Astrocyte (in vitro differentiated cells and primary cell): ENCODE measurements at regions not wholly inside any gene's neighbourhood (a gene's known extent, or its start where the extent isn't known, plus 50 kb on each side); places are given as distances from the start of the nearest gene placed in this dataset.

Experiments
- DNase-seq: peaks from one replicate; pipeline ENCODE4 v3.0.0-alpha.2; 2010; ENCODE audit warnings: low read depth
- FAIRE-seq: peaks from 2 replicates; lab custom pipeline; 2011; peaks lifted over from hg19 to GRCh38; lab: Jason Lieb, UNC
- H2AFZ ChIP-seq: 2 replicates; pipeline ENCODE4 v1.6.0; 2012; ENCODE audit warnings: low read depth, low read length, inconsistent platforms
- H3K27ac ChIP-seq: 2 replicates; pipeline ENCODE4 v1.5.1; 2011; ENCODE audit warnings: low read depth, low read length, inconsistent platforms
- H3K27me3 ChIP-seq: 2 replicates; pipeline ENCODE4 v1.6.0; 2011; ENCODE audit warnings: low read length, inconsistent platforms; ENCODE audit not compliant: insufficient read depth
- H3K36me3 ChIP-seq: 2 replicates; pipeline ENCODE4 v1.5.1; 2011; ENCODE audit warnings: low read length, inconsistent platforms; ENCODE audit not compliant: insufficient read depth
- H3K4me1 ChIP-seq: 2 replicates; pipeline ENCODE4 v1.5.1; 2011; ENCODE audit warnings: low read length, inconsistent platforms; ENCODE audit not compliant: insufficient read depth
- H3K4me2 ChIP-seq: 2 replicates; pipeline ENCODE4 v1.6.0; 2012; ENCODE audit warnings: low read length, inconsistent platforms
- H3K4me3 ChIP-seq: 2 replicates; pipeline ENCODE4 v1.5.1; 2011; ENCODE audit warnings: low read depth, mild to moderate bottlenecking, low read length, inconsistent platforms; ENCODE audit not compliant: insufficient read depth
- H3K79me2 ChIP-seq: 2 replicates; pipeline ENCODE4 v1.6.0; 2012; ENCODE audit warnings: mild to moderate bottlenecking, low read length, inconsistent platforms; ENCODE audit not compliant: insufficient read depth
- H3K9ac ChIP-seq: 2 replicates; pipeline ENCODE4 v1.6.0; 2012; ENCODE audit warnings: mild to moderate bottlenecking, low read length, inconsistent platforms
- H3K9me3 ChIP-seq: 2 replicates; pipeline ENCODE4 v1.5.1; 2012; ENCODE audit warnings: low read depth, mild to moderate bottlenecking, low read length, inconsistent platforms; ENCODE audit not compliant: insufficient read depth
- H4K20me1 ChIP-seq: 2 replicates; pipeline ENCODE4 v1.6.0; 2012; ENCODE audit warnings: low read length, inconsistent platforms; ENCODE audit not compliant: insufficient read depth
- H3K27ac Mint-ChIP-seq: one replicate; pipeline ENCODE4 v1.8.0; 2021; ENCODE audit warnings: mild to moderate bottlenecking, mixed read lengths; ENCODE audit not compliant: unreplicated experiment
- H3K27me3 Mint-ChIP-seq: one replicate; pipeline ENCODE4 v1.8.0; 2021; ENCODE audit warnings: low read depth, mixed read lengths; ENCODE audit not compliant: unreplicated experiment
- H3K36me3 Mint-ChIP-seq: one replicate; pipeline ENCODE4 v1.8.0; 2021; ENCODE audit warnings: low read depth, mixed read lengths; ENCODE audit not compliant: unreplicated experiment
- H3K4me1 Mint-ChIP-seq: one replicate; pipeline ENCODE4 v1.8.0; 2021; ENCODE audit warnings: low read depth, mixed read lengths; ENCODE audit not compliant: unreplicated experiment
- H3K4me3 Mint-ChIP-seq: one replicate; pipeline ENCODE4 v1.8.0; 2021; ENCODE audit warnings: mild to moderate bottlenecking, moderate library complexity, mixed read lengths; ENCODE audit not compliant: unreplicated experiment
- H3K9me3 Mint-ChIP-seq: one replicate; pipeline ENCODE4 v1.8.0; 2021; ENCODE audit warnings: mild to moderate bottlenecking, mixed read lengths; ENCODE audit not compliant: unreplicated experiment
- EZH2 ChIP-seq: IDR thresholded peaks from 2 replicates; pipeline ENCODE4 v1.6.1; 2012; ENCODE audit warnings: mild to moderate bottlenecking, low read length, inconsistent platforms; ENCODE audit not compliant: insufficient read depth
- TF ChIP-seq, protein P1 (sequence below): IDR thresholded peaks from 2 replicates; pipeline ENCODE4 v1.5.1; 2011; ENCODE audit warnings: low read depth, mild to moderate bottlenecking, inconsistent platforms, low read length, moderate library complexity; ENCODE audit not compliant: insufficient read depth

DNA sequence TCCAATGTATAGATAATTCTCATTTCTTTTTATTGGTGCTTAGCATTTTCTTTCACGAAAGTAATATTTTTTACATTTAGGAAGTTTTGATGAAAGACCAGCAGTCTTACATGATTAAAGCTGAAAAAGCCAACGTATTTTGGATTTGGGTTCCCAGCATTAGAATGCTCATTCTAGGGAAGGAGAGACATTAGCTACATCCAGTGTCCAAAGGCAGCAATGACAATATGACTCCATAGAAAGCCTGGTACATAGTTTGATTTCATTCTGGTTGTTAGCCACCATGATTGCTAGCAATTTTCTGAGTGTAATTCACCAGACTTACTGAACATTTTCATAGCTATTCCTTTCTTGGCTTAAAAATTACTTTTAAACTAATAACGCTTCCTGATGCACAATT, 1397.5 kb downstream of the PCDH7 start:
- no peak overlapping the region for H2AFZ ChIP-seq
- FAIRE-seq = no peak

GRCh38 chr4:32119907-32120306, 1399.7 kb downstream of the PCDH7 start:
- Mint-ChIP-seq H3K27ac (no peak overlapping the region), H3K9me3 (no peaks in the 10 kb centered on the region), H3K27me3 (no peaks in the 10 kb centered on the region), H3K36me3 (no peaks in the 10 kb centered on the region), H3K4me1 (no peaks in the 10 kb centered on the region), H3K4me3 (no peak overlapping the region)
- TF ChIP-seq, protein P1, sequence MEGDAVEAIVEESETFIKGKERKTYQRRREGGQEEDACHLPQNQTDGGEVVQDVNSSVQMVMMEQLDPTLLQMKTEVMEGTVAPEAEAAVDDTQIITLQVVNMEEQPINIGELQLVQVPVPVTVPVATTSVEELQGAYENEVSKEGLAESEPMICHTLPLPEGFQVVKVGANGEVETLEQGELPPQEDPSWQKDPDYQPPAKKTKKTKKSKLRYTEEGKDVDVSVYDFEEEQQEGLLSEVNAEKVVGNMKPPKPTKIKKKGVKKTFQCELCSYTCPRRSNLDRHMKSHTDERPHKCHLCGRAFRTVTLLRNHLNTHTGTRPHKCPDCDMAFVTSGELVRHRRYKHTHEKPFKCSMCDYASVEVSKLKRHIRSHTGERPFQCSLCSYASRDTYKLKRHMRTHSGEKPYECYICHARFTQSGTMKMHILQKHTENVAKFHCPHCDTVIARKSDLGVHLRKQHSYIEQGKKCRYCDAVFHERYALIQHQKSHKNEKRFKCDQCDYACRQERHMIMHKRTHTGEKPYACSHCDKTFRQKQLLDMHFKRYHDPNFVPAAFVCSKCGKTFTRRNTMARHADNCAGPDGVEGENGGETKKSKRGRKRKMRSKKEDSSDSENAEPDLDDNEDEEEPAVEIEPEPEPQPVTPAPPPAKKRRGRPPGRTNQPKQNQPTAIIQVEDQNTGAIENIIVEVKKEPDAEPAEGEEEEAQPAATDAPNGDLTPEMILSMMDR = no peak
- TF ChIP-seq EZH2 = no peak
- Histone ChIP-seq H3K4me3 (no peak overlapping the region), H3K9ac (no peak overlapping the region), H3K27me3 (no peaks in the 10 kb centered on the region), H3K36me3 (no peaks in the 10 kb centered on the region), H3K4me1 (no peaks in the 10 kb centered on the region), H3K27ac (no peak overlapping the region), H3K4me2 (no peak overlapping the region), H4K20me1 (no peaks in the 10 kb centered on the region), H2AFZ (no peak overlapping the region), H3K9me3 (no peaks in the 10 kb centered on the region), H3K79me2 (no peaks in the 10 kb centered on the region)
- FAIRE-seq (no peak), DNase-seq (no peak)

More for the DNA sequence above, 1397.5 kb downstream of the PCDH7 start:
- H3K27ac ChIP-seq = no peak overlapping the region
- H3K9me3 ChIP-seq = no peaks in the 10 kb centered on the region
- H3K4me3 Mint-ChIP-seq = no peak overlapping the region
- no peak overlapping the region for H3K4me2 ChIP-seq
- H3K4me3 ChIP-seq = no peak overlapping the region
- no peak overlapping the region for H3K27ac Mint-ChIP-seq
- no peaks in the 10 kb centered on the region for H4K20me1 ChIP-seq
- no peaks in the 10 kb centered on the region for H3K27me3 Mint-ChIP-seq
- H3K9ac ChIP-seq = no peak overlapping the region
- TF ChIP-seq, protein P1 = no peak
- TF ChIP-seq EZH2 = no peak
- H3K79me2 ChIP-seq = no peaks in the 10 kb centered on the region
- no peaks in the 10 kb centered on the region for H3K36me3 Mint-ChIP-seq
- H3K27me3 ChIP-seq = no peaks in the 10 kb centered on the region
- DNase-seq = no peak
- H3K36me3 ChIP-seq = no peaks in the 10 kb centered on the region
- no peaks in the 10 kb centered on the region for H3K9me3 Mint-ChIP-seq
- H3K4me1 ChIP-seq = no peaks in the 10 kb centered on the region
- no peaks in the 10 kb centered on the region for H3K4me1 Mint-ChIP-seq

DNA sequence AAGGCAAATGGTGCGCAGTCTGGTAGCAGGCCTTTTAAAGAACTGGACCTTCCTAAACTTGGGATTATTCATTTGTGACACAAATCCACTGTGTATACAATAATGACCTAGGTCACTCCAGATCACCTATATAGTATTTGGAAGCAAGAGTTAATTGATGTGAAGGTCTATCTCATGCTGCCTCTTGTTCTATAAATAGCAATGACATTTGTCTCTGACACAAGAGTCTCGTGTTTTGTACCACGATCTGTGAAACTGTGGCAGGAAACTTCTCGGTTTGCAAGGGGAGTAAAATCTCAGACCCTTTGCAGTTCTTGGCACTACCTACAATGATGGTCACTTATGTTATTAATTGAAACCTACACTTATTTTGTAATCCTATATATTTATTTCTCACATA, 1408.4 kb downstream of the PCDH7 start:
- Histone ChIP-seq H3K4me3 (no peak overlapping the region), H4K20me1 (no peaks in the 10 kb centered on the region), H3K9me3 (no peaks in the 10 kb centered on the region), H3K27ac (no peak overlapping the region), H3K27me3 (no peaks in the 10 kb centered on the region), H3K79me2 (no peaks in the 10 kb centered on the region), H3K36me3 (no peaks in the 10 kb centered on the region), H3K9ac (no peak overlapping the region), H3K4me2 (no peak overlapping the region), H2AFZ (no peak overlapping the region), H3K4me1 (no peaks in the 10 kb centered on the region)
- no peaks in the 10 kb centered on the region for H3K27me3 Mint-ChIP-seq
- DNase-seq = no peak
- peaks cover 2% of the 10 kb centered on the region for H3K36me3 Mint-ChIP-seq
- no peaks in the 10 kb centered on the region for H3K4me1 Mint-ChIP-seq
- TF ChIP-seq, protein P1 = no peak
- TF ChIP-seq EZH2 = no peak
- H3K27ac Mint-ChIP-seq = no peak overlapping the region
- H3K9me3 Mint-ChIP-seq = peaks cover 4% of the 10 kb centered on the region
- FAIRE-seq = no peak
- no peak overlapping the region for H3K4me3 Mint-ChIP-seq
